ENCODE measurements at regions not wholly inside any gene's neighbourhood (a gene's known extent, or its start where the extent isn't known, plus 50 kb on each side); places are given as distances from the start of the nearest gene placed in this dataset.
"Not testable (repeated sequence)": the region's sequence is repeated elsewhere in the genome, so short reads cannot be mapped to it uniquely, and the experiment has no call there.

DNA sequence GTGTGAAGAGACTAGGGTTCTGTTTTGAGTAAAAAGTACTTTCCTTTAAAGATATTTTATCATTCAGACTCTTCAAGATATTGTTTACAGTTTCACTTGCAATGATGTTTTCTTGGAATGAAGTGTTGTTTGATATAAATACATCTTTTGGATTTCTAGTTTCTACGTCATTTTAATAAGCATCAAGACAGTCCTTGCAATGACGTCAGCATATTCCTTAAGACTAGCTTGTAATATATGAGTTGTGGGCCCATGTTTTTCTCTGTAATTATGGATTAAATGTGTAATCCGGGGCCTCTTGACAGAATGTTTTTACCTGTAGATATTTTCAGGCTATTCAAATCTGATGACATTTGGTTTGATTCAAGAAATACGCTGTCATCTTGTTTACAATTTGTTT lies 66.1 kb downstream of the RBMX2 start:
- no peak overlapping the region for H3K4me3 ChIP-seq (ENCODE audit: low read length)
- TF ChIP-seq, protein P1, sequence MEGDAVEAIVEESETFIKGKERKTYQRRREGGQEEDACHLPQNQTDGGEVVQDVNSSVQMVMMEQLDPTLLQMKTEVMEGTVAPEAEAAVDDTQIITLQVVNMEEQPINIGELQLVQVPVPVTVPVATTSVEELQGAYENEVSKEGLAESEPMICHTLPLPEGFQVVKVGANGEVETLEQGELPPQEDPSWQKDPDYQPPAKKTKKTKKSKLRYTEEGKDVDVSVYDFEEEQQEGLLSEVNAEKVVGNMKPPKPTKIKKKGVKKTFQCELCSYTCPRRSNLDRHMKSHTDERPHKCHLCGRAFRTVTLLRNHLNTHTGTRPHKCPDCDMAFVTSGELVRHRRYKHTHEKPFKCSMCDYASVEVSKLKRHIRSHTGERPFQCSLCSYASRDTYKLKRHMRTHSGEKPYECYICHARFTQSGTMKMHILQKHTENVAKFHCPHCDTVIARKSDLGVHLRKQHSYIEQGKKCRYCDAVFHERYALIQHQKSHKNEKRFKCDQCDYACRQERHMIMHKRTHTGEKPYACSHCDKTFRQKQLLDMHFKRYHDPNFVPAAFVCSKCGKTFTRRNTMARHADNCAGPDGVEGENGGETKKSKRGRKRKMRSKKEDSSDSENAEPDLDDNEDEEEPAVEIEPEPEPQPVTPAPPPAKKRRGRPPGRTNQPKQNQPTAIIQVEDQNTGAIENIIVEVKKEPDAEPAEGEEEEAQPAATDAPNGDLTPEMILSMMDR (IDR thresholded peaks at IDR 0.05; ENCODE audit: insufficient read depth, low read depth, low read length, missing control alignments): no peak
- no peak for DNase-seq (ENCODE audit: low read depth)

DNA sequence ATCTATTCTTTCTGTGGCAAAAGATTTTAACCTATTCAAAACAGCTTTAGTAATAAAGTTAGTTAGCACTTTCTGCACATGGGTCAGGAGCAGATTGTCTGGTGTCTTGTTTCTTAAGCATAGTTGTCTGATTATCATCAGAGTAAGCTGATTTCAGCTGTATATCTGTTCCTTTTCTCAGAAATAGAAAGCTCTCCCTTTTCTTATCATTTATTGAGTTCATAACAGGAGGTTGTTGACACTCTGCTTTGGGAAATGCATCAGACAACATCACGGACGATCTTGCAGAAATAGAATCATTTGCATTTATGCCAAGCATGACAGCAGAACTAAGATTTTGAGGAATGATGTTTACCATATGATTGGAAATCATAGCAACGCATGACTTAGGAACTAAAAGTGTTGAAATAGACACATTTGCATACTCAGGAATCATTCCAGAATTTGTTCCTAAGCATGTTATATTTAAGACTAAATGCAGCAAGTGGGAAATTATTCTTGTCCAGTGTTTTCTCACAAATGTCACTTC lies 66.7 kb downstream of the RBMX2 start:
- no peak for DNase-seq (ENCODE audit: low read depth)
- no peak overlapping the region for H3K4me3 ChIP-seq (ENCODE audit: low read length)
- TF ChIP-seq, protein P1 (IDR thresholded peaks at IDR 0.05; ENCODE audit: insufficient read depth, low read depth, low read length, missing control alignments): no peak

GRCh38 chrX:130482871-130483270 lies 81.1 kb downstream of the RBMX2 start:
- H3K4me3 ChIP-seq (ENCODE audit: low read length): no peak overlapping the region
- TF ChIP-seq, protein P1 (IDR thresholded peaks at IDR 0.05; ENCODE audit: insufficient read depth, low read depth, low read length, missing control alignments): no peak
- no peak for DNase-seq (ENCODE audit: low read depth)

DNA sequence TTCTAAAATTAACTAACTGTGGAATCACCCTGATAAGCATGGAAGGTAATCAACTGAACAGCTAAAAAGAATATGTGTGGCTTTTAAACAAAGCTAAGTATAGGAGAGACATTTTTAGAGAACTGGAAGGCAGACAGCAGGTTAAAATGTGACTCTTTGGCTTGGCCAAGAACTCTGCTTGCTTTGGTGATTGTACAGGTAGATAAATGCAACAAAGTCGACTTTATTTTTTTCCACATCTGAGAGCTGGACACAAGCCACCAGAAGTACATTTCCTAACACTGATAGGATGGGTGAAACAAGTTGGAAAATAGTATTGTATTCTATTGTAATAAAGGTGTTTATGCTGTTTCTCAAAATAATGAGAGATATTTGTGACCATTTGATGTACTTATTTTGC lies 84.1 kb downstream of the RBMX2 start:
- no peak overlapping the region for H3K4me3 ChIP-seq (ENCODE audit: low read length)
- TF ChIP-seq, protein P1 (IDR thresholded peaks at IDR 0.05; ENCODE audit: insufficient read depth, low read depth, low read length, missing control alignments): no peak

DNA sequence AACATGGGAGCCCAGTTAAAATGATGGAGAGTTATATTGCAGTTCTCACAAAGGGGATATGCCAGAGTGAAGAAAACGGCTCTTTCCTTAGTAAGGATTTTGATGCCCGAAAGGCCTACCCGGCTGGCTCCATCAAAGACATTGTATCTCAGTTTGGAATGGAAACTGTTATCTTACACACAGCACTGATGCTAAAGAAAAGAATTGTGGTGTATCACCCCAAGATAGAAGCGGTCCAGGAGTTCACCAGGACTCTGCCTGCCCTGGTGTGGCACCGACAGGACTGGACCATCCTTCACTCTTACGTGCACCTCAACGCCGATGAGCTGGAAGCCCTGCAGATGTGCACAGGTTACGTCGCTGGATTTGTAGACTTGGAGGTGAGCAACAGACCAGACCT lies 93.7 kb downstream of the RBMX2 start:
- not testable (repeated sequence) for DNase-seq (ENCODE audit: low read depth); H3K4me3 ChIP-seq (ENCODE audit: low read length)

More for the DNA sequence above, 84.1 kb downstream of the RBMX2 start:
- DNase-seq (ENCODE audit: low read depth): no peak

GRCh38 chrX:130497531-130497930 lies 95.7 kb downstream of the RBMX2 start:
- H3K4me3 ChIP-seq (ENCODE audit: low read length): no peak overlapping the region
- no peak for DNase-seq (ENCODE audit: low read depth)
- TF ChIP-seq, protein P1 (IDR thresholded peaks at IDR 0.05; ENCODE audit: insufficient read depth, low read depth, low read length, missing control alignments): no peak

DNA sequence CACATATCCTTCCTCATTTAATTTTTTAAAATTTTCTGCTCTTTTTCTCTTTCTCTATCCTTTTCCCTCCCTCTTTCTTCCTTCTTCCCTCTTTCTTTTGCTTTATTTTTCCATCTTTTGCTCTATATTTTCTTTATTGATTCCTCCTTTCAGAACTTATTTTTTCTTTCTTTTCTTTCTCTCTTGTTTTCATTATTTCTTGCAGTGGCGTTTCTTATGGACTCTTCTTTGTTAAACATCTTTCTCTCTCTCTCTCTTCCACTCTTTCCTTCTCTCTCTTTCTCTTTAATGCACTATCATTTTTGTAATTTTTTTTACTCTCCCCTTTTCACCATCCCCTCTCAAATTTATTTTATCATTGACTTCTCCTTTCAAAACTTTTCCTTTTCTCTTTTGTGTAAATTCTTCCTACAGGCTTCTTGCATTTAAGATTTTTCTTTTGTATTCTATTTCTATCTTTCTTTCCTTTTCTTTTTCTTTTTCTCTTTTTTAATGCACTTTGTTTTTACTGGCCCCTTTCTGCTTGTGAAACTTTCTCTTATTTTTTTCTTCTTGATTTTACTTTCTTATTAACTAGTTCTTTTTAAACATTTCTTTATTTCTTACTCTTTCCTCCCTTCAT lies 97.0 kb downstream of the RBMX2 start:
- TF ChIP-seq, protein P1 (IDR thresholded peaks at IDR 0.05; ENCODE audit: insufficient read depth, low read depth, low read length, missing control alignments): no peak
- no peak for DNase-seq (ENCODE audit: low read depth)
- no peak overlapping the region for H3K4me3 ChIP-seq (ENCODE audit: low read length)

Measured in epithelial cell of esophagus (primary cell).